IMR-90 (cell line): ENCODE measurements at regions not wholly inside any gene's neighbourhood (a gene's known extent, or its start where the extent isn't known, plus 50 kb on each side); places are given as distances from the start of the nearest gene placed in this dataset.

Experiments
- CEBPB ChIP-seq: IDR thresholded peaks from 2 replicates; pipeline ENCODE4 v1.6.1; 2012; ENCODE audit warnings: low read depth, low read length, improper control_type of control experiment
- CTCF ChIP-seq: conservative IDR thresholded peaks from 2 replicates; pipeline ENCODE4 v1.5.1; 2012; ENCODE audit warnings: mild to moderate bottlenecking, low read depth, low read length, improper control_type of control experiment
- MAFK ChIP-seq: IDR thresholded peaks from 2 replicates; pipeline ENCODE4 v1.6.1; 2012; ENCODE audit warnings: low read depth, low read length, improper control_type of control experiment
- POLR2A ChIP-seq: IDR thresholded peaks from 2 replicates; pipeline ENCODE4 v1.6.1; 2012; ENCODE audit warnings: mild to moderate bottlenecking, low read depth, low read length
- TF ChIP-seq, protein P1 (sequence below): fragments of 150-350 bp; IDR thresholded peaks from 2 replicates; pipeline ENCODE4 v1.6.1; 2017; ENCODE audit warnings: mild to moderate bottlenecking, antibody characterized with exemption, low read length, low read depth
- TF ChIP-seq, protein P2 (sequence below): fragments of 150-350 bp; IDR thresholded peaks from 2 replicates; pipeline ENCODE4 v1.6.1; 2016; ENCODE audit warnings: low read depth, mild to moderate bottlenecking, low read length, moderate library complexity, borderline replicate concordance

GRCh38 chr15:77723756-77724155 lies 91.0 kb upstream of the LINGO1 start:
- TF ChIP-seq, protein P1, sequence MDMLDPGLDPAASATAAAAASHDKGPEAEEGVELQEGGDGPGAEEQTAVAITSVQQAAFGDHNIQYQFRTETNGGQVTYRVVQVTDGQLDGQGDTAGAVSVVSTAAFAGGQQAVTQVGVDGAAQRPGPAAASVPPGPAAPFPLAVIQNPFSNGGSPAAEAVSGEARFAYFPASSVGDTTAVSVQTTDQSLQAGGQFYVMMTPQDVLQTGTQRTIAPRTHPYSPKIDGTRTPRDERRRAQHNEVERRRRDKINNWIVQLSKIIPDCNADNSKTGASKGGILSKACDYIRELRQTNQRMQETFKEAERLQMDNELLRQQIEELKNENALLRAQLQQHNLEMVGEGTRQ: no peak
- TF ChIP-seq POLR2A: no peak
- TF ChIP-seq, protein P2, sequence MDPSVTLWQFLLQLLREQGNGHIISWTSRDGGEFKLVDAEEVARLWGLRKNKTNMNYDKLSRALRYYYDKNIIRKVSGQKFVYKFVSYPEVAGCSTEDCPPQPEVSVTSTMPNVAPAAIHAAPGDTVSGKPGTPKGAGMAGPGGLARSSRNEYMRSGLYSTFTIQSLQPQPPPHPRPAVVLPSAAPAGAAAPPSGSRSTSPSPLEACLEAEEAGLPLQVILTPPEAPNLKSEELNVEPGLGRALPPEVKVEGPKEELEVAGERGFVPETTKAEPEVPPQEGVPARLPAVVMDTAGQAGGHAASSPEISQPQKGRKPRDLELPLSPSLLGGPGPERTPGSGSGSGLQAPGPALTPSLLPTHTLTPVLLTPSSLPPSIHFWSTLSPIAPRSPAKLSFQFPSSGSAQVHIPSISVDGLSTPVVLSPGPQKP: no peak
- no peak for TF ChIP-seq CTCF
- no peak for TF ChIP-seq MAFK
- TF ChIP-seq CEBPB: no peak
